Endothelial cell of umbilical vein (primary cell): ENCODE measurements at regions not wholly inside any gene's neighbourhood (a gene's known extent, or its start where the extent isn't known, plus 50 kb on each side); places are given as distances from the start of the nearest gene placed in this dataset.

Source experiments
- BruUV-seq: library from RNA; stranded (reverse); fragments of 400-500 nt; replicated peaks from 2 replicates; lab custom pipeline; 2021; lab: Mats Ljungman, UMichigan
- CTCF ChIA-PET: fragments of 300-600, 350-600 bp; sonication (Branson Sonifier 250); formaldehyde crosslinking; loops from one replicate; lab custom pipeline; 2021; ENCODE audit warnings: antibody characterized with exemption, inconsistent platforms; lab: Charles Lee
- POLR2A ChIA-PET: fragments of 300-600, 350-600 bp; sonication (Branson Sonifier 250); formaldehyde crosslinking; loops from one replicate; lab custom pipeline; 2021; ENCODE audit warnings: antibody characterized with exemption, inconsistent platforms; lab: Charles Lee
- DNase-seq: peaks from one replicate; pipeline ENCODE4 v3.0.0-alpha.2; 2011; ENCODE audit warnings: low read depth, low spot score
- FAIRE-seq: peaks from 2 replicates; lab custom pipeline; 2011; peaks lifted over from hg19 to GRCh38; lab: Jason Lieb, UNC
- H2AFZ ChIP-seq: 2 replicates; pipeline ENCODE4 v1.6.0; 2012; ENCODE audit warnings: low read depth, low read length, control low read depth, inconsistent platforms
- H3K27ac ChIP-seq: 2 replicates; pipeline ENCODE4 v1.5.1; 2011; ENCODE audit warnings: low read depth, mild to moderate bottlenecking, control low read depth, low read length, moderate library complexity; ENCODE audit not compliant: insufficient read depth
- H3K27me3 ChIP-seq, 2 experiments: 2 replicates each; pipeline versions ENCODE4 v1.6.0 to v1.6.1; 2011; ENCODE audit warnings: low read length in 2 of 2, mixed read lengths in 1 of 2; ENCODE audit not compliant: control insufficient read depth in 2 of 2, insufficient read depth in 2 of 2
- H3K36me3 ChIP-seq, 2 experiments: 2 replicates in 1 of 2; 3 replicates in 1 of 2; pipeline ENCODE4 v1.5.1; 2011; ENCODE audit warnings: low read length in 2 of 2, mild to moderate bottlenecking in 1 of 2, moderate library complexity in 1 of 2; ENCODE audit not compliant: control insufficient read depth in 2 of 2, insufficient read depth in 2 of 2; ENCODE audit errors: extremely low read depth in 1 of 2
- H3K4me1 ChIP-seq: 3 replicates; pipeline ENCODE4 v1.5.1; 2011; ENCODE audit warnings: mild to moderate bottlenecking, low read length; ENCODE audit not compliant: control insufficient read depth, insufficient read depth; ENCODE audit errors: extremely low read depth
- H3K4me2 ChIP-seq: 2 replicates; pipeline ENCODE4 v1.6.1; 2011; ENCODE audit warnings: low read length, control low read depth, mixed read lengths; ENCODE audit not compliant: insufficient read depth
- H3K4me3 ChIP-seq, 3 experiments: fragments of 200-600 bp in 1 of 3; sonication (generic), shearing (Covaris generic) in 1 of 3; replicated peaks in 1 of 3; 2 replicates each; pipeline ENCODE4 v1.5.1; 2011 to 2016; ENCODE audit warnings: control low read depth in 3 of 3, low read length in 3 of 3, mild to moderate bottlenecking in 2 of 3, inconsistent platforms in 1 of 3, low read depth in 1 of 3, moderate library complexity in 1 of 3; ENCODE audit not compliant: insufficient read depth in 1 of 3
- H3K79me2 ChIP-seq: 2 replicates; pipeline ENCODE4 v1.6.0; 2012; ENCODE audit warnings: low read length, inconsistent platforms; ENCODE audit not compliant: control insufficient read depth, insufficient read depth
- H3K9ac ChIP-seq: replicated peaks from 2 replicates; pipeline ENCODE3; 2011; ENCODE audit warnings: low read length, control low read depth; ENCODE audit not compliant: insufficient read depth; ENCODE audit errors: extremely low read depth
- H3K9me1 ChIP-seq: replicated peaks from 3 replicates; pipeline ENCODE4 v1.6.0; 2011; ENCODE audit warnings: mild to moderate bottlenecking, low read length; ENCODE audit not compliant: control insufficient read depth, insufficient read depth; ENCODE audit errors: extremely low read depth
- H3K9me3 ChIP-seq: replicated peaks from 2 replicates; pipeline ENCODE4 v1.5.1; 2012; ENCODE audit warnings: low read length, inconsistent platforms; ENCODE audit not compliant: control insufficient read depth, insufficient read depth
- H4K20me1 ChIP-seq: replicated peaks from 2 replicates; pipeline ENCODE3; 2011; ENCODE audit warnings: mild to moderate bottlenecking, low read length; ENCODE audit not compliant: control insufficient read depth, insufficient read depth; ENCODE audit errors: extremely low read depth
- CTCF ChIP-seq, 2 donors: IDR thresholded peaks; 1 replicate in 1 of 2; 2 replicates in 1 of 2; pipeline ENCODE4 v1.5.1; 2011; ENCODE audit warnings: low read length in 2 of 2, mild to moderate bottlenecking in 2 of 2, moderate library complexity in 2 of 2, control low read depth in 1 of 2, inconsistent platforms in 1 of 2, low read depth in 1 of 2; ENCODE audit not compliant: insufficient read depth in 1 of 2; ENCODE audit errors: extremely low read depth in 1 of 2
- EZH2 ChIP-seq: IDR thresholded peaks from 2 replicates; pipeline ENCODE4 v1.6.1; 2012; ENCODE audit warnings: borderline replicate concordance, low read depth, mild to moderate bottlenecking, moderate library complexity, low read length, inconsistent platforms; ENCODE audit not compliant: severe bottlenecking
- FOS ChIP-seq: IDR thresholded peaks from 2 replicates; pipeline ENCODE4 v1.6.1; 2011; ENCODE audit warnings: mild to moderate bottlenecking, low read length, moderate library complexity, borderline replicate concordance; ENCODE audit not compliant: insufficient read depth
- GATA2 ChIP-seq: IDR thresholded peaks from 2 replicates; pipeline ENCODE4 v1.7.0; 2011; ENCODE audit warnings: low read depth, mild to moderate bottlenecking, moderate library complexity, mixed read lengths, low read length; ENCODE audit not compliant: insufficient read length, insufficient read depth
- JUN ChIP-seq: IDR thresholded peaks from 2 replicates; pipeline ENCODE4 v1.6.1; 2011; ENCODE audit warnings: borderline replicate concordance, low read depth; ENCODE audit not compliant: insufficient read length, insufficient read depth
- MAX ChIP-seq: IDR thresholded peaks from 2 replicates; pipeline ENCODE4 v1.6.1; 2011; ENCODE audit not compliant: insufficient read depth, insufficient read length
- MYC ChIP-seq: IDR thresholded peaks from one replicate; pipeline ENCODE4 v1.6.1; 2011; ENCODE audit warnings: mild to moderate bottlenecking, low read depth, low read length
- POLR2A ChIP-seq: IDR thresholded peaks from 2 replicates; pipeline ENCODE4 v1.6.1; 2012; ENCODE audit warnings: low read depth, mild to moderate bottlenecking, control low read depth, low read length
- POLR2AphosphoS5 ChIP-seq: IDR thresholded peaks from 2 replicates; pipeline ENCODE4 v1.6.1; 2012; ENCODE audit warnings: low read depth, mild to moderate bottlenecking, control low read depth, low read length, moderate library complexity; ENCODE audit not compliant: insufficient read depth
- dilution Hi-C: fragments of 300-500 bp; cut with MboI; formaldehyde crosslinking; loops from one replicate; pipeline ENCODE4 v1.15.0; 2019; ENCODE audit warnings: low sequenced_read_pairs; ENCODE audit not compliant: extremely low pct_ligation_motif_present
- intact Hi-C: fragments of 100-400 bp; cut with micrococcal nuclease; formaldehyde crosslinking; loops from one replicate; pipeline ENCODE4 v1.10.0; 2022

DNA sequence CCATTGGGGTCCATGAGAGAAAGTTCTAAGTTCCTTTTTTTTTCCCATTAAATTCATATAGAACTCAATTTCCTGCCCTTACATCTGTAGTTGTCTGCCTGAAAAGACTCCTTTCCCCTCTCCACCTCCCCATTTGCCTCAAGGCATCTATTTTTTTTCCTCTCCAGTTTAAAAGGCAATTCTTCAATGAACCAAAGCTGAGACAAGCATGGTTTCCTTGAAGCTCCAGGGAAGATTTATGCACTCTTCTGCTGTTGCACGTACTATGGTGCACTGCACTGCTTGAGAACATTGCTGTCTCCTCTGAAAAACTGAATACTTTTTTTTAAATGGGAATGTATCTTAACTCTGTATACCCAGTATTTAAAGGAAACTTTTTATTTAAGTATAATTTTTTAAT is 465.2 kb downstream of the CD83 start:
- BruUV-seq: no TSS peak
- dilution Hi-C loops (no loop called here), intact Hi-C loops (no loop called here)
- Histone ChIP-seq H2AFZ (no peak overlapping the region), H3K4me1 (no peaks in the 10 kb centered on the region), H3K4me2 (no peak overlapping the region), H3K79me2 (no peaks in the 10 kb centered on the region), H3K9me3 (peaks cover 2% of the 10 kb centered on the region), H4K20me1 (no peaks in the 10 kb centered on the region), H3K36me3 (no peaks in the 10 kb centered on the region), H3K27ac (no peak overlapping the region), H3K27me3 (no peaks in the 10 kb centered on the region), H3K4me3 (no peak overlapping the region), H3K9me1 (no peaks in the 10 kb centered on the region), H3K9ac (no peak overlapping the region)
- ChIA-PET CTCF (no interaction called here), POLR2A (no interaction called here)
- DNase-seq: no peak
- no peak for FAIRE-seq
- TF ChIP-seq CTCF (IDR thresholded peaks at IDR 0.05; ENCODE audit: extremely low read depth in 1 of 2, insufficient read depth in 1 of 2, low read depth in 1 of 2, low read length in 2 of 2): no peak
- no peak for TF ChIP-seq GATA2
- TF ChIP-seq FOS: no peak
- TF ChIP-seq EZH2: no peak
- TF ChIP-seq POLR2AphosphoS5: no peak
- no peak for TF ChIP-seq POLR2A
- no peak for TF ChIP-seq MYC
- TF ChIP-seq JUN: no peak
- TF ChIP-seq MAX: no peak
